Activated B cell treated with CpG ODN at 0.5 μM for 24 hours (primary cell): ENCODE measurements at regions not wholly inside any gene's neighbourhood (a gene's known extent, or its start where the extent isn't known, plus 50 kb on each side); places are given as distances from the start of the nearest gene placed in this dataset.

Experiments
- ATAC-seq: fragments of 200-7000 bp; cut with Tn5 transposase; one replicate; pipeline ENCODE4 v1.10.0; 2021; ENCODE audit warnings: low read depth, mild to moderate bottlenecking, moderate library complexity
- CTCF ChIA-PET: fragments of 350-600 bp; sonication (Branson Sonifier 250); formaldehyde crosslinking; loops from one replicate; lab custom pipeline; 2021; ENCODE audit warnings: antibody characterized with exemption; lab: Charles Lee
- POLR2A ChIA-PET: fragments of 350-600 bp; sonication (Branson Sonifier 250); formaldehyde crosslinking; loops from one replicate; lab custom pipeline; 2021; ENCODE audit warnings: antibody characterized with exemption; lab: Charles Lee
- DNase-seq: peaks from one replicate; pipeline ENCODE4 v3.0.0; 2022
- H3K27ac Mint-ChIP-seq: one replicate; pipeline ENCODE4 v1.8.0; 2020; ENCODE audit warnings: mixed read lengths
- H3K27me3 Mint-ChIP-seq: one replicate; pipeline ENCODE4 v1.8.0; 2021; ENCODE audit warnings: mixed read lengths
- H3K36me3 Mint-ChIP-seq: one replicate; pipeline ENCODE4 v1.8.0; 2021; ENCODE audit warnings: low read depth, mixed read lengths
- H3K4me1 Mint-ChIP-seq: one replicate; pipeline ENCODE4 v1.8.0; 2021; ENCODE audit warnings: mixed read lengths
- H3K4me3 Mint-ChIP-seq: one replicate; pipeline ENCODE4 v1.8.0; 2020; ENCODE audit warnings: mild to moderate bottlenecking, mixed read lengths
- H3K9me3 Mint-ChIP-seq: one replicate; pipeline ENCODE4 v1.8.0; 2020; ENCODE audit warnings: mixed read lengths
- intact Hi-C: fragments of 100-400 bp; cut with micrococcal nuclease; formaldehyde crosslinking; loops from one replicate; pipeline ENCODE4 v1.15.1; 2024
- TF ChIP-seq, protein P1 (sequence below): fragments of 200-600 bp; IDR thresholded peaks from one replicate; pipeline ENCODE4 v1.8.0; 2022; ENCODE audit warnings: antibody characterized with exemption, mild to moderate bottlenecking

DNA sequence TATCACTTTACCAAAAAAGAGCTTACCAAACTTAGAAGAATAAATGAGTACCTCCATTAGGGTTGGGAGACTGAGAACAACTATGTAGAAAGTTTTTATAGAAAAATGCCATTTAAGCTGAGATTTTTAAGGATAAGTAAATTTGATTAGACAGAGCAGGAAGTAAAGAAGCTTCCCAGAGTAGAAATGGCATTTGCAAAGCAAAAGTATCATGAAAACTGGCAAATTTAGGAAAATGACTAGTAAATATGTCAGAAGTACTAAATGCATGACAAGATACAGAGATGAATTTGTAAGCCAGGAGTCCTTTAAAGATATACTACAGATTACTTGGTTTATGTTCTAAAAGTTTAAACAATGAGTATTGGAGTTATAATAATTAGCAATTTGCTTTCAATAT lies 2581.8 kb downstream of the PCDH9 start:
- TF ChIP-seq, protein P1, sequence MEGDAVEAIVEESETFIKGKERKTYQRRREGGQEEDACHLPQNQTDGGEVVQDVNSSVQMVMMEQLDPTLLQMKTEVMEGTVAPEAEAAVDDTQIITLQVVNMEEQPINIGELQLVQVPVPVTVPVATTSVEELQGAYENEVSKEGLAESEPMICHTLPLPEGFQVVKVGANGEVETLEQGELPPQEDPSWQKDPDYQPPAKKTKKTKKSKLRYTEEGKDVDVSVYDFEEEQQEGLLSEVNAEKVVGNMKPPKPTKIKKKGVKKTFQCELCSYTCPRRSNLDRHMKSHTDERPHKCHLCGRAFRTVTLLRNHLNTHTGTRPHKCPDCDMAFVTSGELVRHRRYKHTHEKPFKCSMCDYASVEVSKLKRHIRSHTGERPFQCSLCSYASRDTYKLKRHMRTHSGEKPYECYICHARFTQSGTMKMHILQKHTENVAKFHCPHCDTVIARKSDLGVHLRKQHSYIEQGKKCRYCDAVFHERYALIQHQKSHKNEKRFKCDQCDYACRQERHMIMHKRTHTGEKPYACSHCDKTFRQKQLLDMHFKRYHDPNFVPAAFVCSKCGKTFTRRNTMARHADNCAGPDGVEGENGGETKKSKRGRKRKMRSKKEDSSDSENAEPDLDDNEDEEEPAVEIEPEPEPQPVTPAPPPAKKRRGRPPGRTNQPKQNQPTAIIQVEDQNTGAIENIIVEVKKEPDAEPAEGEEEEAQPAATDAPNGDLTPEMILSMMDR: no peak
- Mint-ChIP-seq H3K27ac (no peak overlapping the region), H3K36me3 (no peaks in the 10 kb centered on the region), H3K27me3 (no peaks in the 10 kb centered on the region), H3K4me3 (no peak overlapping the region), H3K9me3 (peaks cover 4% of the 10 kb centered on the region), H3K4me1 (no peaks in the 10 kb centered on the region)
- CTCF ChIA-PET: no interaction called here
- POLR2A ChIA-PET: no interaction called here
- DNase-seq: no peak
- intact Hi-C loops: no loop called here
- no peak for ATAC-seq

DNA sequence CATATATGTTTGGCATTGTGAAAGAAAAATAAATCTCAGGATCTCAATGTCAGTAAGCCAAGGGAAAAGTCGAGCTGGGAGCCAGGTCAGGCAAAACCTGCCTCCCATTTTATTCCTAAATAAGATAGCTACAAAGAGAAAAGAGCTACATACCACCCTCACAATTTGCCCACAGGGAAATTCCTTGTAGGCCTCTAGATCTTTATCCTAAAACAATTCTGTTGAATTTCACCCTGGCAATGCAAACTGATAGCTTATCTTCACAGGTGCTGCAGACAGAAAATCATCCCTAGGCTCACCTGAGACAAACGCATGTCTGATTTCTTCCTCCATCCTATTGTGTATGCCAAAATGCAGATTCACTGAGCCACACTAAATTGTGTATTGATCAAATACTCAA lies 2587.1 kb downstream of the PCDH9 start:
- Mint-ChIP-seq H3K27me3 (no peaks in the 10 kb centered on the region), H3K36me3 (no peaks in the 10 kb centered on the region), H3K27ac (no peak overlapping the region), H3K9me3 (peaks cover 4% of the 10 kb centered on the region), H3K4me1 (no peaks in the 10 kb centered on the region), H3K4me3 (no peak overlapping the region)
- intact Hi-C loops: no loop called here
- ATAC-seq (no peak), DNase-seq (no peak)
- ChIA-PET CTCF (no interaction called here), POLR2A (no interaction called here)
- TF ChIP-seq, protein P1: no peak

DNA sequence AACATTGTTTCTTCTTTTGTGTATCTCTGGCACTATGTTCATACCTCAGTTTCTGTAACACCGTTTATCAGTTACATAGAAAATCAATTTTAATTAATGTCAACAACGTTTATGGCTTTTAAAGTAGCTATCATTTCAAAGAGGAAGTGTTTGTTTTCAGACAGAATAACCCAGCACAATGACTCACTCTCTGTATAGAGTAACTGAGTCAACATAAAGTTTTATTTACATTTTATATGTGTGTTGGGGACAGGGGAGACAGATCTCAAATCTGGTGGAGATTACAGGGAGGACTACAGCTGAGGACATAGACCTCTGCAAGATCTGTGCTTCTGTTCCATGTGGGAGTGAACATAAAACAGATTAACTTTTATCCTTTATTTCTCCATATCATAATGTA lies 2590.1 kb downstream of the PCDH9 start:
- ATAC-seq (no peak), DNase-seq (no peak)
- TF ChIP-seq, protein P1: no peak
- Mint-ChIP-seq H3K9me3 (peaks cover 9% of the 10 kb centered on the region), H3K4me3 (no peak overlapping the region), H3K27me3 (no peaks in the 10 kb centered on the region), H3K4me1 (no peaks in the 10 kb centered on the region), H3K27ac (no peak overlapping the region), H3K36me3 (no peaks in the 10 kb centered on the region)
- ChIA-PET CTCF (no interaction called here), POLR2A (no interaction called here)
- intact Hi-C loops: no loop called here

DNA sequence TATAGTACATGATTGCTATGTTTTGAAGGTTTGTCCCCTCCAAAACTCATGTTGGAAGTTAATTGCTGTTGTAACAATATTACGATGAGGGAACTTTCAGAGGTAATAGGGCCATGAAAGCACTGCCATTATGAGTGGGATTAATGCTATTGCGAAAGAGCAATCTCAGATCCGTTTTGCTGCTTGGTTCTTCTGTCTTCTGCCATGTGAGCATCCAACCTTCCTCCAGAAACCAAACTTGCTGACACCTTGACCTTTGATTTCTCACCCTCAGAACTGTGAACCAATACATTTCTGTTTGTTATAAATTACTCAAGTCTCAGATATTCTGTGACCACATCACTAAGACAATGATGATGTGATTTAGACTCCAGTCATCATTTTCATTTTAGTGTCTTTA lies 2590.9 kb downstream of the PCDH9 start:
- no peak overlapping the region for H3K4me3 Mint-ChIP-seq
- peaks cover 9% of the 10 kb centered on the region for H3K9me3 Mint-ChIP-seq
- ChIA-PET CTCF (no interaction called here), POLR2A (no interaction called here)
- no peak overlapping the region for H3K27ac Mint-ChIP-seq
- H3K27me3 Mint-ChIP-seq: no peaks in the 10 kb centered on the region
- DNase-seq: no peak
- no peak for ATAC-seq
- TF ChIP-seq, protein P1: no peak
- H3K36me3 Mint-ChIP-seq: no peaks in the 10 kb centered on the region
- H3K4me1 Mint-ChIP-seq: no peaks in the 10 kb centered on the region
- intact Hi-C loops: no loop called here

DNA sequence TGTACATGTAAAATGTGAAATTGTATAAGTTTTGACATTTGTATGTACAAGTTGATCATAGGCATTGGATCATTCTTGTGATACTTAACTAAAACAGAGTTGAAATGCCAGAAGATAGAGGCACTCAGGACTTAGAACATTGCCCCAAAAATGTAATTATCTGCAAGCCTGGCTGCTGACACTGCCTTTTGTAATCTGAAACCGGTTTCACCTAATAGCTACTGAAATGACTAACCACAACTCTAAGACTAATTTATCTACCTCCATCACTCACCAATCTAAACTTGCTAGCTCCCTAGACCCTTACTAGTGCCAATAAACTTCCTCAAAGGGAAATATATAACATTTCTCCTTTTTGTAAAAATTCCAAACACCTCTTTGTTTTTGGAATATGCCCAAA lies 2596.2 kb downstream of the PCDH9 start:
- H3K4me1 Mint-ChIP-seq: no peaks in the 10 kb centered on the region
- POLR2A ChIA-PET: no interaction called here
- ATAC-seq (no peak), DNase-seq (no peak)
- H3K27me3 Mint-ChIP-seq: no peaks in the 10 kb centered on the region
- no peak overlapping the region for H3K4me3 Mint-ChIP-seq
- intact Hi-C loops: no loop called here
- H3K36me3 Mint-ChIP-seq: no peaks in the 10 kb centered on the region
- TF ChIP-seq, protein P1: no peak
- H3K27ac Mint-ChIP-seq: no peak overlapping the region
- CTCF ChIA-PET: no interaction called here
- H3K9me3 Mint-ChIP-seq: peaks cover 14% of the 10 kb centered on the region
